A172 (cell line): ENCODE measurements at regions not wholly inside any gene's neighbourhood (a gene's known extent, or its start where the extent isn't known, plus 50 kb on each side); places are given as distances from the start of the nearest gene placed in this dataset.

Experiments
- DNase-seq: peaks from one replicate; pipeline ENCODE4 v3.0.0-alpha.2; 2015; ENCODE audit warnings: low spot score

GRCh38 chr9:69955536-69956355, 87.9 kb upstream of the MAMDC2 start:
- DNase-seq, result no peak

DNA sequence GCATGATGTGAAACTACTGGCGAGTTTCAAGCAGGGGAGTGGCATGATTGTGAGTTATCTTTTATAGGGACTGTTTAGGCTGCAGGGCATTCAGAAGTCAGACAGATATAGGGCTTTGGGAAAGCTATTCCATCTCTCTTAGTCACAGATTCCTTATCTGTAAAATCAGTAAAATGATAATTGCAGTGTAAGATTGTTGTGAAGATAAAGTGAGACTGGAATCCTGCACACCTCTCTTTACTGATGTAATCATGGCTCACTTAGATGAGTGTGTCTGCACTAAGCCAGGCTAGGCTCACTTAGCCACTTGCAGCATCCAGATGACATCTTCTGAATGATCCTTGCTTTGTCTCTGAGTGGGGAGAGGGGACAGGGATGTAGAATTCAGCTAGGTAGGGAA, 81.8 kb upstream of the MAMDC2 start:
- peak; percentile 8 for DNase-seq

GRCh38 chr9:69963803-69964202, 79.8 kb upstream of the MAMDC2 start:
- no peak for DNase-seq

GRCh38 chr9:69964446-69964845, 79.2 kb upstream of the MAMDC2 start:
- no peak for DNase-seq

DNA sequence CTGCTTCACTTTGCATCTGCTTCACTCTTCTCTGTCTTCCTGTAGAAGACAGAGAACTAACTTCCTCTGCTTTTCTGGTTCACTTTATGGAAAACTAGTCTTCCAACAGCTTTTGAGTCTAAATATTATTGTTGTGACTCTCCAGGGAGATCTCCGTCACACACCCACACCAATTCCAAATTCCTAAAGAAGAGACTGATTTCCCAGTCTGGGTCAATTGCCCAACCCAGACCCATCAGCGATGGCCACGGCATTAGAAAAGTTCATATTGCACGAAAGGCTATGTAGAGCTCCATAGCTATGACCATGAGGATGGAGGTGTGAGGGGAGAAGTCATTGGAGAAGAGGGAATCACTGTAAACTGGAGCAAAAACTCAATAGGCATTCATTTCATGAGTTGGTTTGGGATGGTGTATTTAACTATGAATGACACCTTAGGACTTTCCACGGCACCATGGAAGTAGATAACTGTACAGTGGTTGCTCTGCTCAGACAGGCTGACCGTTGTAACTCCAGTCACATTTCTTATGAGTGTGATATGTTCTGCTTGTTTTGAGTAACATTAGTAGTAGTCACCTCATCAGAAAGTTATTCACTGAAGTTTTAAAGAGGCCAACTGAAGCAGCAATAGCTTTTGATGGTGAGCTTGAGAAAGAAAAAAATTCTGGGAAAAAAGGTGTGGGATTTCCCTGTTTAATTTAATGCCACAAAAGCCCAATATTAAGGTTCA, 78.1 kb upstream of the MAMDC2 start:
- DNase-seq, result no peak

GRCh38 chr9:69967344-69967743, 76.3 kb upstream of the MAMDC2 start:
- no peak for DNase-seq

DNA sequence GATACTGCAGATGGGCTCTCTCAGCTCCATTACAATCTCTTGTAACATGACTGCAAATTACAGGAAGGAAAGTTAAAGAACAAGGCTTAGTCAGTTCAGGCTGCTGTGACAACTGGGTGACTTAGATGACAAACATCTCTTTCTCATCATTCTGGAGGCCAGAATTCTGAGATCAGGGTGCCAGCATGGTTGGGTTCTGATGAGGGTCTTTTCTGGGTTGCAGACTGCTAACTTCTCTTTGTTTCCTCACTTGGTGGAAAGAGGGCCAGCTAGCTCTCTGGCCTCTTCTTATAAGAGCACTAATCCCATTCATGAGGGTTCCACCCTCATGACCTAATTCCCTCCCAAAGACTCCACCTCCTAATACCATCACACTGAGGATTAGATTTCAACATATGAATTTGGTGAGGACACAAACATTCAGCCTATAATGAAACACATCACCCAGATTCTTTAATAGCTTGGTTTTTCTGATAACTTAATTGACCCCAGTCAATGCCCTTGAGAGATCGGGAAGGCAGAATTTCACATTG, 73.6 kb upstream of the MAMDC2 start:
- no peak for DNase-seq

DNA sequence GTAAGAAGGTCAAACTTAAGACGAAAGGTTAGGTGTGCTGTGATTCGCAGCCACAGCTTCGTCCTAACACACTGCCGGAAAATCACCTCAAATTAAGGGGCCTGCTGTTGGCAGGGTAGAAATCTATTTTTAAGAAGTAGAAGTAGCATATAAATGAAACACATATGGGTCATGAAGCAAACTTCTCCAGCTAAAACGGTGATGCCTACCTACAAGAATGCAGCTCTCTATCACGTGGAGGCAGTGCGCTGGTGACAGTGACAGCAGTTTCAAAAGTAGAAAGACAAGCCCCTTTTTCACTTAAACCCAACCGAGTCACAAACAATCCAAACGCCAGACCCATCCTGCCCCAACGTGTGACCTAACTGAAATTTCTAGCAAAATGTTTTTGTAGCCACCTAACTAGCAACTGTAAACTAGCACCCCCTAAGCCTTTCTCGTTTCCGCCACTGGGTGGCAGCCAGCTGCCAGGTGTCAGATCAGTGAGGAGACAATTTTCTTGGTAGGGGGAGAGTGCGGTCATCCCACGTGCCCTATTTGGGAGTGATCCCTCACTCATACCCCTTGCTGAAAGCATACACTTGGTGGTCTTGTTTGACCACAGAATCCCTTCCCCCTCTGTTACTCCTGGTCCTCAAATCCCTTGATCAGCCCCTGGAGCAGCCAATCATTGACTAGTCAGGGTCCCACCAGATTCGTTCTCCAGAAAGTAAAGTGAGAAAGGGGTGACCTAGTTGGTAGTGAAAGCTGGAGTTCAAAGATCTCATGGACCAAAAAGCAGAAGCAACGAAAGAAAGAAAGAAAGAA, 71.8 kb upstream of the MAMDC2 start:
- DNase-seq, result peak; percentile 66

- DNase-seq, result peak; percentile 77
These were observed 68.0 kb upstream of the MAMDC2 start for GRCh38 chr9:69975681-69976080.

DNA sequence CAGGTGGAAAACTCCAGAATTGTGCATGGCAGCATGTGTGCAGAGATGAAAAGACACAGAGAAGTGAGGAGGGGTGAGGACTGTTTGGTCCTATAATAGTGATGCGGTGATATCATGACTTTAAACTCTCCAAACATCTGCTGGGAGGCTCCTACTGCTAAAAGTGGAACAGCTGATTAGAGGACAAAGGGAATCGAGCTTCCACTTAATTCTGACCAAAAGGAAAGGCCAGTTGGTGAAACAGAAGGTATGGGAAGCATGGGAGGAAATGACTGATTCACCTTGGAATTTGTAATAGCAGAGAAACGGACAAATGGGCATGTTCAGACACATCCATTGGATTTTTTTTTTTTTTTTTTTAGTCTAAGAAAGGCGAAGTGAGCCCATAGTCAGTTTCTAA, 67.5 kb upstream of the MAMDC2 start:
- DNase-seq, result peak; percentile 97

- DNase-seq, result no peak
These were observed 63.6 kb upstream of the MAMDC2 start for GRCh38 chr9:69980041-69980440.

- no peak for DNase-seq
These were observed 63.1 kb upstream of the MAMDC2 start for GRCh38 chr9:69980591-69980990.

- DNase-seq, result peak; percentile 68
These were observed 61.8 kb upstream of the MAMDC2 start for GRCh38 chr9:69981686-69982445.

GRCh38 chr9:69984831-69985230, 58.8 kb upstream of the MAMDC2 start:
- DNase-seq, result no peak

DNA sequence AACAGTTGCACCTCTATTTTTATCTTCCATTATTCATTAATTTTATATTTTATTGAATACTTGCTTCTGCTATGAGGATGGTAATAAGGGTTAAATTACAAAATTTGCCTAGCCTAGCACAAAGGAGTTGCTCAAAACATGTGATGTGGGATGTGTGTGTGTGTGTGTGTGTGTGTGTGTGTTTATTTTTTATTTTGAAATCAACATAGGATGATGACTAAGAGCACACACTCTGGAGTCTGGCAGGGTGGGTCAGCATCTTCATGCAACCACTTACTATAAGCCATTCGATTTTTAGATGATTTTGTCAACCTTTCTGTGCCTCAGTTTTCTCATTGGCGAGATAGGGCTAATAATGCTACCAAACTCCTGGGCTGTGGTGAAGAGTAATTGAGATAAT, 57.7 kb upstream of the MAMDC2 start:
- no peak for DNase-seq

GRCh38 chr9:69986970-69987369, 56.7 kb upstream of the MAMDC2 start:
- no peak for DNase-seq

DNA sequence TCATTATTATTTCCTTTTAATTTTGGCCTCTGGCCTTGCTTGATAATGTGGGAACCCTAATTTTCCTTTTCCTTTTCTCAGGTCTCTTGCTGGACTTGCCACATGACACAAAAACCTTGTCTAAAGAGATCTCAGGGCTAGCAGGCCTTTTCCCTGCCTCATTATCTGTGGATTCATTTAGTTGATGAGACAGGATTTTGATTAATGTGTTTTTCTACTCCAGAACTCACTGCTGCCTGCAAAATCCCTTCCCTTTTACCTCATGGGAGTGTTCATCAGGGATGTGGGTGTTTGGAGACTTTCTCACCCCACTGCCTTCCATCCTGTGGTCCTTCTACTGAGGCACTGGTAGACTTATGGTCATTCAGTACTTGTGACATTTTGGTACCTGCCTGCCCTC, 56.2 kb upstream of the MAMDC2 start:
- no peak for DNase-seq

DNA sequence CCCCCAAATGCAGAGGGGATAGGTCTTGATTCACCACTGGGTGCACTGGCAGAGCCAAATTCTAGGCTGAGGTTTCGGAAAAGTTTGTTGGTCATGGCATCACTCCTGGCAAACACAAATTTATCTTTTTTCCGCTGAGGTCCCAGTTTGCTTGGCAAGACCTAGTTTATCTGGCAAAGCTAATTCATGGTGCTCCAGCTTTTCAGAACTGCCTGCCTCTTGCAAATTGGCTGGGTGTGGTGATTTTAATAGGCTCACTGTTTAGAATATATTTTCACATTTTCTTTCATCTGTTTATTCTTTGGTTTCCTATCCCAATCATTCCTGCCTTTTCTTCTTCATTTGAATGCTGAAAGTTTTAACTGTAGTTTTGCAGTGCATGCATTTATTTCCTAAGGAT, 50.5 kb upstream of the MAMDC2 start:
- no peak for DNase-seq
